Astrocyte of the cerebellum (primary cell): ENCODE measurements at regions not wholly inside any gene's neighbourhood (a gene's known extent, or its start where the extent isn't known, plus 50 kb on each side); places are given as distances from the start of the nearest gene placed in this dataset.

Source experiments
- DNase-seq: peaks from one replicate; pipeline ENCODE4 v3.0.0-alpha.2; 2011; ENCODE audit warnings: low read depth
- H3K4me3 ChIP-seq: 2 replicates; pipeline ENCODE4 v1.5.1; 2011; ENCODE audit warnings: mild to moderate bottlenecking, low read depth, low read length, moderate library complexity
- in situ Hi-C: cut with HindIII; loops from 2 replicates; pipeline ENCODE4 v1.10.0; 2017; ENCODE audit warnings: low sequenced_read_pairs
- TF ChIP-seq, protein P1 (sequence below): IDR thresholded peaks from 2 replicates; pipeline ENCODE4 v1.5.1; 2012; ENCODE audit warnings: low read length, low read depth, moderate library complexity, mild to moderate bottlenecking; ENCODE audit errors: missing control alignments

DNA sequence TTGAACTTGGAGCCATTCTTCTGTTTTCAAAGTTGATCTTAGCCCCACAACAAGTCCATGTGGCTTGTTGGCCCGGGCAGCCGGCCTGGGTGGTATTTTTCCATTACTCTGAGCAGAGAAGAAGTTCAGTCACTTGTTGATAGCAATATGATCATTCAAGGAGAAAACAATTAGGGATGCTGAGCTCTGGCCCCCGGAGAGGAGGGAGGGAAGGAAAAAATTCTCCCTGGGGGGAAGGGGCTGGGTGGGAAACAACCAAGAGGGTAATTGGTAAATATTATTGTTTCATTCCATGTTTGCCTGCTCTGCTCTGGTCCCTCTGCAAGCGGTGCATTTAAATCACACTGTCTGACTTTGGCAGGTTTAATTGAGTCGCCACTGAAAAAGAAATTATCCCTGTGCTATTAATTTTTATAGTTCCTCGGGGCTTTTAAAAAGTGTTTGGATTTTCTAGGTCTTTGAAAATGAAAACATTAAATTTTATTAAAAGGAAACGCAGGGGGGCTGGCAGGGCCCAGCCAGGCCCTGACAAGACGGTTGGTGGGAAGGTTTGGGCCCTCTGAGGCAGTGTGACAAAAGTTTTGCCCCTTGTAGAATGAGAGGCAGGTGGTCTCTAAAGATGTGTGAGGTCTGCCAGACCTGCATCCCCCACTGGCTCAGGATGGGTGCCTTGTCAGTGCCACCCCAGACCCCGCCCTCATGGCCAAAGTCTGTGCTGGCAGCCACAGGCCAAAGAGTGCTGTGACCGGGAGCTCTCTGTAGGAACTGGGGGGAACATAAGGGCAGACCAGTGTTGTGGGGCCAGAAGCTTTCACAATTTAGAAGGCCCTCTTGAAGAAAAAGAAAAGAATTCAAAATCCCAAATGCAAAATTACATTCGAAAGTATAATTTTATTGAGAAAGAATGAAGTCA is 52.5 kb upstream of the SLC14A2 start:
- in situ Hi-C loops, result no loop called here
- H3K4me3 ChIP-seq, result no peak overlapping the region
- no peak for DNase-seq
- TF ChIP-seq, protein P1, sequence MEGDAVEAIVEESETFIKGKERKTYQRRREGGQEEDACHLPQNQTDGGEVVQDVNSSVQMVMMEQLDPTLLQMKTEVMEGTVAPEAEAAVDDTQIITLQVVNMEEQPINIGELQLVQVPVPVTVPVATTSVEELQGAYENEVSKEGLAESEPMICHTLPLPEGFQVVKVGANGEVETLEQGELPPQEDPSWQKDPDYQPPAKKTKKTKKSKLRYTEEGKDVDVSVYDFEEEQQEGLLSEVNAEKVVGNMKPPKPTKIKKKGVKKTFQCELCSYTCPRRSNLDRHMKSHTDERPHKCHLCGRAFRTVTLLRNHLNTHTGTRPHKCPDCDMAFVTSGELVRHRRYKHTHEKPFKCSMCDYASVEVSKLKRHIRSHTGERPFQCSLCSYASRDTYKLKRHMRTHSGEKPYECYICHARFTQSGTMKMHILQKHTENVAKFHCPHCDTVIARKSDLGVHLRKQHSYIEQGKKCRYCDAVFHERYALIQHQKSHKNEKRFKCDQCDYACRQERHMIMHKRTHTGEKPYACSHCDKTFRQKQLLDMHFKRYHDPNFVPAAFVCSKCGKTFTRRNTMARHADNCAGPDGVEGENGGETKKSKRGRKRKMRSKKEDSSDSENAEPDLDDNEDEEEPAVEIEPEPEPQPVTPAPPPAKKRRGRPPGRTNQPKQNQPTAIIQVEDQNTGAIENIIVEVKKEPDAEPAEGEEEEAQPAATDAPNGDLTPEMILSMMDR, result no peak

GRCh38 chr18:45565280-45565970 is 49.9 kb upstream of the SLC14A2 start:
- TF ChIP-seq, protein P1, result no peak
- DNase-seq, result no peak
- in situ Hi-C loops, result no loop called here
- H3K4me3 ChIP-seq, result no peak overlapping the region
